NAMALWA (cell line): ENCODE measurements at regions not wholly inside any gene's neighbourhood (a gene's known extent, or its start where the extent isn't known, plus 50 kb on each side); places are given as distances from the start of the nearest gene placed in this dataset.

Experiments used
- DNase-seq: peaks from one replicate; pipeline ENCODE4 v3.0.0-alpha.2; 2015; ENCODE audit warnings: low spot score

DNA sequence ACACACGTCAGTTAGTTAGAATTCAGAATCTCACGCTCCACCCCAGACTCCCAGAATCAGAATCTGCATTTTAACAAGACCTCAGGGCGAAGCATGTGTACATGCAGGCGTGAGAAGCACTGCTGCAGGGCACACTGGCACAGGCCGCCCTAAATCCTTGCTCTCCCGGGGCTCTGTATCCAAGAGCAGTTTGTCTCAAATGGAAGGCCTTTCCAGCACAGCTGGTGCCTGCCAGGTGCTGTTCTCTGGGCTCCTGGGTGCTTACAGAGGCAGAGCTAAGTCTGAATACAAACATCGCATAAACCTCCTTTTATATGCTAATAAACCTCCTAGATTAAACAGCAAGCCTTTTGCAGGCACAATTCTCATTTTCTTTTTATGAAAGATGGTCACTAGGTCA, 119.1 kb upstream of the CD93 start:
- DNase-seq = no peak

DNA sequence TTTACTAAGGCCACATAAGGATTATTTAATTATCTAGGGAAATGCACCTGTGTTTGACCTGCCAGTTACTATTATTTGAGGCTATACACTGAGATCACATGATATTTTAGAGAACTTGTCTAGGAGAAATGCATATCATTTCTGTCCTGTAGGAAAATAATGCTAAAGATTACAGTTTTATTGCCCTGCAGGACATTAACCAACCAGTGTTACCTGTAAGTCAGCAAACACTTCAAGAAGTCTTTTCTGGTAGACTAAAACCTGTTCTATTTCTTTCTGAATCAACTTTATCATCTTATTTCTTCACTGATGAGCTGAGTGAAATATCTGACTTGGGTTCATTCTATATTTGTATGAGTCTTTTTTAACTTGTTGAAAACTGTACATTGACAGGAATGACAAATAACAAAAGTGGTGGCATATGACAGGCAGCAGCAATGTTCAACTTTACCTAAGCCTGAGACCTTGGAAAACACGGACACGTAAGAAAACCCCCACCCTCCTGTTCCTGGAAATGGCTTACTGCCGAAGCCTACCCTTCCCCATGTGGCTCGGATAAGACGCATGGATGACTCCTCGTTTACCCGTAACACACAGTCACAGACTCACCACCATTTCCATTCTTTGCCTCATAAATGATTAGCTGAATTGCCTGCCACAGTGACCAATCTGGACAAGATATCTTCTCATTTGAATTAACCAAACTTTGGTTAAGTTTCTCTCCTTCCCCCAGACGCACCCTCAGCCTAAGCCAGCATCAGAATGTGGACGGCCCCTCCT, 118.0 kb upstream of the CD93 start:
- DNase-seq = no peak

DNA sequence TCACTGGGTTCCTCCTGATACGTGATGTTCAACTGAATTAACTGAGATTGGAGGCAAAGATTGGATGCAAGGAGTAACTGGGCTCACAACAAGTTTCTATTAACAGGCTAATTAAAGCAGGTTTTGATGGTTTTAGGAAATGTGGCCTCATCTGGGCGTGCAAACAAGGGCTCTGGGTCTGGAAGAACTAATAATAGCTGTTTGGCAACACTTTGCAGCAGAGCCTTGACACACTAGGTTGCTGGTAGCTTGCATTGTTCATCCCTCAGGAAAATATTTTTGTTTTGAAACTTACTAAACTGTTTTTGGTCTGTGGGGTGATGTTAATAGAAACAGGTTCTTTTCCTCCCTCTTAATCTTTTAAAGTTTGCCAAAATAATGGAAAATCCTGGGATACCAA, 117.2 kb upstream of the CD93 start:
- DNase-seq = no peak

DNA sequence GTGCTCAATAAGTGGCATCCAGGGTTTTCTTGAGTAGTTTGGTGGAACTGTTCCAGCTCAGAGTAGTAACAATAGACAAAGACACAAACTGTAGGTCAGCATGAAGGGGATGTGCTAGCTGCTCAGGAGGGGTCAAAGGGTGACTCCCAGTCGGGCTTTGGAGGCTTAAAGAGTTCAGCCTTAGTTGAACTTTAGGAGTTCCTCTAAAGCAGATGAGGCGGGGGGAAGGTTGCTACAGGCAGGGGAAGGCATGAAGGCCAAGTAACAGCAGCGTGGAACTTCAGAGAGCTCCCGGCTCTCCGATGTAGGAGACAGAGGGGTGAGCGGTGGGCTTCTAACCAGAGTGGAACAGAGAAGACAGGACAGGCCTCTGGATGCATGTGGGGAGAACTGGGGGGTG, 115.5 kb upstream of the CD93 start:
- no peak for DNase-seq

DNA sequence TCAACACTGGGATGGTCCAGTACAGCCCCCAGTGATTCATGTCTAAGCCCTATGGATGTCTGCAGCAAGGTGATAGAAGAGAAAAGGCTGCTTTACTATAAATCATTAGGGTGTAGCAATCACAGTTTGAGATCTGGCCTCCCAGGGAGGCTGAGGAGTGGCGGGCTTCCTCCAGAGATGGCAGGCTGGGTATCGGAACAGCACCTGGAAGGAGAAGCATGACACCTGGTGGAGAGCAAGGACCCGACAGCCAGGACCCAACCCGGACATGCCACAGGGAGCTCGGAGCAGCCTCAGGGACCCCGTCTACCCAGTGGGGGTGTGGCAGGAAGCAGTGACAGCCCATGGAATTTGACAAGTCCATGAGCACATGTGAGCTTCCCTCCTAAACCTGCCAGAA, 114.8 kb upstream of the CD93 start:
- DNase-seq = no peak

DNA sequence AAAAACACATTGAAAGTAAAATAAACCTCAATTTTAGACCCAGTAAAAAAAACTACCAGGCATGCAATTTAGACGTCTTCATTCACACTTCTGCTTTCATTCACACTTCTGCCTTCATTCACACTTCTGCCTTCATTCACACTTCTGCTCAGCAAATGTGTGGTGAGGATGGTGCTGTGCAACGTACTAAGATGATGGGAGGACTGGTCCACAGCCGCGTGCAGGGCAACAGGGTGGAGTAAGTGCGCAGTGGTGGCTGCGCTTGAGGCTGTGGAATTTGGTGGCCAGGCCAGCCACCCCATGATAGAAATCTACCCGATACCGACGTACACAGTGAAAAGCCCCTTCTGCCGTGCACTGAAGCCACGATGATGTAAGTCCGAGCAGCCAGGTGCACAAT, 114.3 kb upstream of the CD93 start:
- no peak for DNase-seq

DNA sequence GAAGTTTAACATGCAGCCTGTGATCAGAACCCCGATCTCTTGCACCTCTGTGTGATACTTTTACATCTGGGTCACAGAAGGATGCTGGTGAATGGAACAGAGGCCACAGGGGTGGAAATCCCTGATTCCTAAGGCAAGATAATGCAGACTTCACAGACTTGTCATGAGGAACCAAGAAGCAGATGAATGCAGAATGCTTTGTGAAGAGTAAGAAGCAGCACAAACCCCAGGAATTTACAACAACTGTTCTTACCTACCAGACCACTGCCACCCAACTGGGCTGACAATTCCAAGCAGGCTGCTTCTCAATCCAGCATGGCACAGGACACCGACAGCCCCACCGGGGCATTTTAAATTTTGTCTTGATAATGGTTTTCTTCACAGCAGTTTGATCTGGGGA, 113.2 kb upstream of the CD93 start:
- no peak for DNase-seq

GRCh38 chr20:23198815-23199214, 112.7 kb upstream of the CD93 start:
- DNase-seq = no peak

DNA sequence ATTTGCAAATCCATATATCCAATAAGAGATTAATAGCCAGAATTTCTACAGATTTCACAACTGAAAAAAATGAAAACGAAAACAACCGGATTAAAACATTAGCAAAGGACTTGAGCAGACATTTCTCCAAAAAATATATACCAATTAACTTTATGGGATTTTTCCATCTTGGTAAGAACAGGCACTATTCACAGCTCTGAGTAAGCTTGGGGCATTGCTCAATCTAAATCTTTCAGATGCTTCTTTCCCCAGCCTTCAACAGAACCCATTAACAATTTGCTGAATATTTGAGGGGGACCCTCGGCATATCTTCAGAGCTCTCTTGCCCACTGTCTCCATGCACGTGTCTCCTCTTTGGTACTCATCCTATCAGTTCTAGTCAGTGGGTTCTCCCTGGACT, 111.7 kb upstream of the CD93 start:
- no peak for DNase-seq

DNA sequence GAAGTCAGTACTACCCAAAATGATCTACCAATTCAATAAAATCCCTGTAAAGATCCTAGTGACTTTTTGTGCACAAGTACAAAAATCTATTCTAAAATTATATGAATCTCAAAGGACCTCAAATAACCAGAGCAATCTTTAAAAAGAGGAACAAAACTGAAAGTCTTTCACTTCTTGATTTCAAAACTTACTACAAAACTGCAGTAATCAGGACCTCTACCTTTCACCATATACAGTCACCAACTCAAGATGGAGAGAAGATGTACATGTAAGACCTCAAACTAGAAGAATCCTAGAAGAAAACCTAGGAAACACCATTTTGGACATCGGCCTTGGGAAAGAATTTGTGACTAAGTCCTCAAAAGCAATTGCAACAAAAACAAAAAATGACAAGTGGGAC, 109.5 kb upstream of the CD93 start:
- DNase-seq = peak; percentile 11

DNA sequence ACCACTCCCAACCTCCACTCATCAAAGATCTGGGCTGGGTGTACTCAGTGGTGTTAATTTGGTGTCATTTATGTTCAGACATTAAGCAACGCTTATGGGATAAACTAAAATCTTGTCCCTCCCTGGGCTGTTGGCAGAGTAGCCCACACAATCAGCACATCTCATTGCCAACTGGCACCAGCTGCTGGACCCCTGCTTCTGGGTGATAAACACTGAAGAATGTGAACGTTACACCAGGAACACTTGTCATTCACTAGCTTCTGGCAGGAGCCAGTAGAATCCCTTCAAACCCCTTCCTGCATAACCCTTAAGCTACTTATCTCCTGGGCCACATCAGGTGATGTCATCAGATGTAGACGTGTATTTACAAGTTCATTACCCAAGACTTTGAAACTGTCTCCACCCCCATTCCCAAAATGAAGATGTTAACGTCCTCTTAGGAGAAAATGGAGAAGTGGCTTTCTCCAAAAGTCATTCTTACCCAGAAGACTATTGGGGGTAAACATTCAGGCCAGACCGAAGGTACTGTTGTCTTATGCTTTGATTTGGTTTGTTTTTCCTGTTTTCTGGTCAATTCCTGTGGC, 107.8 kb upstream of the CD93 start:
- no peak for DNase-seq

- DNase-seq = no peak
Observed at GRCh38 chr20:23192469-23192868, 106.3 kb upstream of the CD93 start.

DNA sequence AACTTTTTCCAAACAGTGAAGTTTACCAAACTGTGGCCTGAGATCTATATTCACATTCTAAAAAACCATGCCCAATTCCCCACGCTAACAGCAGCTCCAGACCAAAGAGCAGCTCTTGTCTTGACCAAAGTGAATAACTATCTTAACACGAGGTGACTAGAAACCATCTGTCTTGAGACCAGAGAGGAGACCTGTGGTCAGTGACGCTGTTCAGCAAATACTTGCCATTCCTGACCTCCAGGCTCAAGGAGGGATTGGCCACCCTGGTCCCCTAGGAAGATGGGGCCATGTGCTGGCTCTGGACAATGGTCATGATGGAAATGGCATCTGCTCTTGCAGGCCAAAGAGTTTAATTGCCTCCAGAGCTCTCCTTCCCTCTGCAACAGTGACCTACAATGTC, 104.4 kb upstream of the CD93 start:
- DNase-seq = no peak

DNA sequence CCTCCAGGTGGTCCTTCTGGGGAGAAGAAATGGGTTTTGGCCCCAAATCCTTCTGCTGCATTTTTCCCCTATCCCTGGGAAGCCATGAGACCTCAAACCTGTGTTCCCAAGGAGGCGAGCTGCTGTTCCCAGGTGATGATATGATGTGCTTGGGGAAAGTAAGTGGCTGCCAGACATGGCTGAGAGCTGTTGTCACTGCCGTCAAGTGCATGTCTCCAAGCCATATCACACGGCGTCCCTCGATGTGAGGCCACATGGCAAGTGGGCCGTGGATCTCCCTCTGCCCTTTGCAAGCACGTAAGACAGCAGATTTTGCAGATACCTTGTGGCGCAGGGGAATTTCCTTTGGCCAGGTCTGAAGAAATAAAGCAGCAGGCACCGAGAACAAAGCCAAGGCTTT, 103.7 kb upstream of the CD93 start:
- no peak for DNase-seq

- no peak for DNase-seq
Observed at GRCh38 chr20:23189341-23189740, 103.2 kb upstream of the CD93 start.

DNA sequence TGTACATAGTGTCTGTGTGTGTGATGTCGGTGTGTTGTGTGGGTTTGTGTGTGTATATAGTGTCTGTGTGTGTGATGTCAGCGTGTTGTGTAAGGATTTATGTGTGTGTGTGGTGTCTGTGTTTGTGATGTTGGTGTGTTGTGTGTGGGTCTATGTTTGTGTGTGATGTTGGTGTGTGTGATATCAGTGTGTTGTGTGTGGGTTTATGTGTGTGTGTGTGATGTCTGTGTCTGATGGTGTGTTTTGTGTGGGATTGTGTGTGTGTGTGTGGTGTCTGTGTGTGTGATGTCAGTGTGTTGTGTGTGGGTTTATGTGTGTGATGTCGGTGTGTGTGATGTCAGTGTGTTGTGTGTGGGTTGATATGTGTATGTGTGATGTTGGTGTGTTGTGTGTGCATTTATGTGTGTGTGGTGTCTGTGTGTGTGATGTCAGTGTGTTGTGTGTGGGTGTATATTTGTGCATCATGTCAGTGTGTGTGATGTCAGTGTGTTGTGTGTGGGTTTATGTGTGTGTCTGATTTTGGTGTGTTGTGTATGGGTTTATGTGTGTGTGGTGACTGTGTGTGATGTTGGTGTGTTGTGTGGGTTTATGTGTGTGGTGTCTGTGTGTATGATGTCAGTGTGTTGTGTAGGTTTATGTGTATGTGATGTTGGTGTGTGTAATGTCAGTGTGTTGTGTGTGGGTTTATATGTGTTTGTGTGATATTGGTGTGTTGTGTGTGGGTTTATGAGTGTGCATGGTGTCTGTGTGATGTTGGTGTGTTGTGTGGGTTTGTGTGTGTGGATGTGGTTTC, 102.4 kb upstream of the CD93 start:
- no peak for DNase-seq

DNA sequence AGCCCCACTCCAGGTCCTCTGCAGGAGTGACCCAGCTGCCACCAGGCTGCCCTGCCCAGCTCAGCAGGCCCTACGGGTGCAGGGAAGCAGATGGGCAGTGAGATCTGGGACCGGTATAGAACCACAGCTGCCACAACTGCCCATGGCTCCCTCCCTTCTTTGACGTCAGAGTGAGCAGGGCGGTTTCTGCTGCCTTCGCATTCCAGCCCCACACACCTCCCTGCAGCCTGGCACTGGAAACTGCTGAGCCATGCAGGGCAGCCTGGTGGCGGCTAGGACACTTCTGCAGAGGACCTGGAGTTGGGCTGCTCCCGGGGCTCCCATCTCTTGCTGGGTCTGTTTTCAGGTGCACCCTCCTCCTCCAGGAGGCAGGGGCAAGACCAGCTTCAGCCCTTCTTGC, 101.6 kb upstream of the CD93 start:
- no peak for DNase-seq

GRCh38 chr20:23186808-23187207, 100.7 kb upstream of the CD93 start:
- DNase-seq = no peak

- no peak for DNase-seq
Observed at GRCh38 chr20:23180451-23180921, 94.4 kb upstream of the CD93 start.

- DNase-seq = no peak
Observed at GRCh38 chr20:23179766-23180403, 93.8 kb upstream of the CD93 start.

- DNase-seq = no peak
Observed at GRCh38 chr20:23178806-23179205, 92.7 kb upstream of the CD93 start.

- DNase-seq = no peak
Observed at GRCh38 chr20:23174821-23175220, 88.7 kb upstream of the CD93 start.

- DNase-seq = no peak
Observed at GRCh38 chr20:23167431-23167830, 81.3 kb upstream of the CD93 start.
